ENCODE measurements at regions not wholly inside any gene's neighbourhood (a gene's known extent, or its start where the extent isn't known, plus 50 kb on each side); places are given as distances from the start of the nearest gene placed in this dataset.

GRCh38 chr12:113612076-113612728 is 140.5 kb upstream of the LHX5 start:
- TF ChIP-seq CTCF (IDR thresholded peaks at IDR 0.05) (no peak), POLR2A (IDR thresholded peaks at IDR 0.05) (no peak)
